Left ventricle myocardium inferior (tissue), 1 donor: ENCODE measurements at regions not wholly inside any gene's neighbourhood (a gene's known extent, or its start where the extent isn't known, plus 50 kb on each side); places are given as distances from the start of the nearest gene placed in this dataset.

ENCODE experiments used
- DNase-seq: peaks from one replicate; pipeline ENCODE4 v3.0.0-alpha.2; 2020
- H3K27ac ChIP-seq: fragments of 200-600 bp; replicated peaks from 2 replicates; pipeline ENCODE4 v1.8.0; 2021
- H3K27me3 ChIP-seq: fragments of 200-600 bp; 2 replicates; pipeline ENCODE4 v1.8.0; 2021; ENCODE audit warnings: low read depth
- H3K36me3 ChIP-seq: fragments of 200-600 bp; 2 replicates; pipeline ENCODE4 v1.8.0; 2021
- H3K4me1 ChIP-seq: fragments of 200-600 bp; 2 replicates; pipeline ENCODE4 v1.8.0; 2021
- H3K4me3 ChIP-seq: fragments of 200-600 bp; 2 replicates; pipeline ENCODE4 v1.8.0; 2021; ENCODE audit warnings: mild to moderate bottlenecking, moderate library complexity
- H3K9me3 ChIP-seq: fragments of 200-600 bp; replicated peaks from 2 replicates; pipeline ENCODE4 v1.8.0; 2021
- CTCF ChIP-seq: fragments of 200-600 bp; IDR thresholded peaks from 2 replicates; pipeline ENCODE4 v1.8.0; 2021; ENCODE audit warnings: antibody characterized with exemption, mild to moderate bottlenecking, borderline replicate concordance
- intact Hi-C: fragments of 100-400 bp; cut with micrococcal nuclease; formaldehyde crosslinking; loops from one replicate; pipeline ENCODE4 v1.11.0; 2022
- donor health status: DM: no; HTN: yes; CAD: no; lungs with severe emphysema.

GRCh38 chr2:48070415-48070814, 164.1 kb upstream of the FBXO11 start:
- peaks cover 10% of the 10 kb centered on the region for H3K27me3 ChIP-seq
- H3K27ac ChIP-seq, result no peak overlapping the region
- no peaks in the 10 kb centered on the region for H3K4me1 ChIP-seq
- DNase-seq, result no peak
- H3K36me3 ChIP-seq, result no peaks in the 10 kb centered on the region
- intact Hi-C loops, result no loop called here
- H3K9me3 ChIP-seq, result no peaks in the 10 kb centered on the region
- no peak for TF ChIP-seq CTCF
- no peak overlapping the region for H3K4me3 ChIP-seq

GRCh38 chr2:48072583-48072982, 166.3 kb upstream of the FBXO11 start:
- H3K4me1 ChIP-seq, result no peaks in the 10 kb centered on the region
- DNase-seq, result no peak
- no peak for TF ChIP-seq CTCF
- no peaks in the 10 kb centered on the region for H3K36me3 ChIP-seq
- H3K27me3 ChIP-seq, result peaks cover 12% of the 10 kb centered on the region
- no peak overlapping the region for H3K4me3 ChIP-seq
- H3K27ac ChIP-seq, result no peak overlapping the region
- no peaks in the 10 kb centered on the region for H3K9me3 ChIP-seq
- intact Hi-C loops, result no loop called here

- TF ChIP-seq CTCF, result no peak
- H3K36me3 ChIP-seq, result no peaks in the 10 kb centered on the region
- H3K27ac ChIP-seq, result no peak overlapping the region
- intact Hi-C loops, result no loop called here
- H3K27me3 ChIP-seq, result peaks cover 11% of the 10 kb centered on the region
- no peaks in the 10 kb centered on the region for H3K9me3 ChIP-seq
- no peak overlapping the region for H3K4me3 ChIP-seq
- no peak for DNase-seq
- no peaks in the 10 kb centered on the region for H3K4me1 ChIP-seq
These were observed 169.3 kb upstream of the FBXO11 start for GRCh38 chr2:48075631-48076030.

GRCh38 chr2:48080534-48081316, 174.4 kb upstream of the FBXO11 start:
- Histone ChIP-seq H3K27me3 (peaks cover 6% of the 10 kb centered on the region), H3K9me3 (no peaks in the 10 kb centered on the region), H3K27ac (no peak overlapping the region), H3K4me3 (no peak overlapping the region), H3K4me1 (no peaks in the 10 kb centered on the region), H3K36me3 (no peaks in the 10 kb centered on the region)
- DNase-seq, result no peak
- TF ChIP-seq CTCF, result no peak
- intact Hi-C loops, result no loop called here

GRCh38 chr2:48081317-48081628, 175.0 kb upstream of the FBXO11 start:
- TF ChIP-seq CTCF, result no peak
- H3K4me1 ChIP-seq, result no peaks in the 10 kb centered on the region
- no peak overlapping the region for H3K4me3 ChIP-seq
- peaks cover 6% of the 10 kb centered on the region for H3K27me3 ChIP-seq
- DNase-seq, result no peak
- H3K9me3 ChIP-seq, result no peaks in the 10 kb centered on the region
- intact Hi-C loops, result no loop called here
- no peak overlapping the region for H3K27ac ChIP-seq
- H3K36me3 ChIP-seq, result no peaks in the 10 kb centered on the region
